HEK293T (cell line): ENCODE measurements at regions not wholly inside any gene's neighbourhood (a gene's known extent, or its start where the extent isn't known, plus 50 kb on each side); places are given as distances from the start of the nearest gene placed in this dataset.

Source experiments
- ELF4 ChIP-seq: fragments of 450-650 bp; IDR thresholded peaks from 2 replicates; pipeline ENCODE4 v1.6.1; 2017; ENCODE audit warnings: antibody characterized with exemption
- L3MBTL2 ChIP-seq: fragments of 450-650 bp; conservative IDR thresholded peaks from 2 replicates; pipeline ENCODE4 v1.6.1; 2016; ENCODE audit warnings: mild to moderate bottlenecking
- LEF1 ChIP-seq: fragments of 450-650 bp; IDR thresholded peaks from 2 replicates; pipeline ENCODE4 v1.6.1; 2017; ENCODE audit warnings: mild to moderate bottlenecking, borderline replicate concordance
- SP1 ChIP-seq: fragments of 450-650 bp; IDR thresholded peaks from 2 replicates; pipeline ENCODE4 v1.6.1; 2017
- TF ChIP-seq, protein P1 (sequence below): fragments of 450-650 bp; IDR thresholded peaks from 2 replicates; pipeline ENCODE4 v1.6.1; 2016

DNA sequence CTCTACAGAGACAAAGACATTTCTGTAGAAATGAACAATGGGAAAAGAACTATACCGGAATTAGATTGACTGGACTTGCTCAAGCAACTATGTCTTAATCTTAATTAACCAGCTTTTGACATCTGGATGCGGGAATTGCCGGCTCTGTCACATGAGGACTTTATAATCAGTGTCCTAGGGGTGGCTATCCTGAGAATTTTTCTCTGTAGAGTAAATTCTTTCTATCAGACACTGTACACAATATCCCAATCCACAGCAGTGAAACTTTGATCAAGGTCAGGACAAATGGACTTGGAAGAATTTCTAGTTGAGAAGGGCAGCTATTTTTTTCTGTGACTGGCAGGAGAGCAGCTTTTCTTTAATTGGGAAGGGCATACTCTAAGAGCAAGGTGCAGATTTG, 322.1 kb downstream of the HRH4 start:
- no peak for TF ChIP-seq ELF4
- no peak for TF ChIP-seq LEF1
- TF ChIP-seq, protein P1, sequence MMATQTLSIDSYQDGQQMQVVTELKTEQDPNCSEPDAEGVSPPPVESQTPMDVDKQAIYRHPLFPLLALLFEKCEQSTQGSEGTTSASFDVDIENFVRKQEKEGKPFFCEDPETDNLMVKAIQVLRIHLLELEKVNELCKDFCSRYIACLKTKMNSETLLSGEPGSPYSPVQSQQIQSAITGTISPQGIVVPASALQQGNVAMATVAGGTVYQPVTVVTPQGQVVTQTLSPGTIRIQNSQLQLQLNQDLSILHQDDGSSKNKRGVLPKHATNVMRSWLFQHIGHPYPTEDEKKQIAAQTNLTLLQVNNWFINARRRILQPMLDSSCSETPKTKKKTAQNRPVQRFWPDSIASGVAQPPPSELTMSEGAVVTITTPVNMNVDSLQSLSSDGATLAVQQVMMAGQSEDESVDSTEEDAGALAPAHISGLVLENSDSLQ: no peak
- no peak for TF ChIP-seq SP1
- no peak for TF ChIP-seq L3MBTL2
